Tibial nerve (tissue), 4 donors: ENCODE measurements at regions not wholly inside any gene's neighbourhood (a gene's known extent, or its start where the extent isn't known, plus 50 kb on each side); places are given as distances from the start of the nearest gene placed in this dataset.
"Not testable (repeated sequence)": the region's sequence is repeated elsewhere in the genome, so short reads cannot be mapped to it uniquely, and the experiment has no call there.

ENCODE experiments used
- DNase-seq, 2 donors: peaks; one replicate each; pipeline ENCODE4 v3.0.0-alpha.2; 2019; ENCODE audit warnings: low spot score in 2 of 2
- H3K27ac ChIP-seq, 4 donors: fragments of 200-600 bp; sonication (generic) in 3 of 4; one replicate each; pipeline ENCODE4 v1.5.1; 2017 to 2019; ENCODE audit warnings: mild to moderate bottlenecking in 1 of 4
- H3K27me3 ChIP-seq, 2 donors: fragments of 200-600 bp; sonication (generic) in 1 of 2; one replicate each; pipeline versions ENCODE4 v1.5.1 to v1.6.0; 2017 to 2019
- H3K36me3 ChIP-seq, 3 donors: fragments of 200-600 bp; sonication (generic); one replicate each; pipeline ENCODE4 v1.5.1; 2018 to 2019
- H3K4me1 ChIP-seq, 4 donors: fragments of 200-600 bp; sonication (generic) in 3 of 4; one replicate each; pipeline ENCODE4 v1.5.1; 2017 to 2019
- H3K4me3 ChIP-seq, 4 donors: fragments of 200-600 bp; sonication (generic) in 3 of 4; one replicate each; pipeline ENCODE4 v1.5.1; 2017 to 2019; ENCODE audit warnings: mild to moderate bottlenecking in 1 of 4, moderate library complexity in 1 of 4
- H3K9me3 ChIP-seq, 4 donors: fragments of 200-600 bp; sonication (generic) in 3 of 4; one replicate each; pipeline ENCODE4 v1.5.1; 2017 to 2019
- CTCF ChIP-seq, 5 experiments: fragments of 200-600 bp in 3 of 5; fragments of 450-650 bp in 2 of 5; sonication (generic) in 3 of 5; IDR thresholded peaks; one replicate each; pipeline ENCODE4 v1.5.1; 2016 to 2019; ENCODE audit warnings: antibody characterized with exemption in 5 of 5, mild to moderate bottlenecking in 3 of 5, moderate library complexity in 2 of 5
- EP300 ChIP-seq, 2 donors: sonication (generic); formaldehyde crosslinking; IDR thresholded peaks; one replicate each; pipeline ENCODE4 v1.6.1; 2017; ENCODE audit warnings: antibody characterized with exemption in 2 of 2, mild to moderate bottlenecking in 1 of 2
- POLR2A ChIP-seq, 2 donors: fragments of 450-650 bp; IDR thresholded peaks; one replicate each; pipeline ENCODE4 v1.6.1; 2017; ENCODE audit warnings: antibody characterized with exemption in 2 of 2, mild to moderate bottlenecking in 2 of 2, moderate library complexity in 2 of 2
- WGBS, 2 donors: methylation state at CpG; one replicate each; pipeline ENCODE4 v1.1.5; 2018; 5-methylcytosine and 5-hydroxymethylcytosine counted together

- H3K27me3 ChIP-seq, result no peaks in the 10 kb centered on the region
- TF ChIP-seq POLR2A (IDR thresholded peaks at IDR 0.05) (no peak), EP300 (IDR thresholded peaks at IDR 0.05) (no peak), CTCF (IDR thresholded peaks at IDR 0.05) (no peak)
- H3K9me3 ChIP-seq, result peaks cover 0 to 3% (median 0%) of the 10 kb centered on the region in 4 donors
- 26 to 30% methylated on average over 8 of the region's 8 CpGs for WGBS, 2 donors
- H3K36me3 ChIP-seq, result no peaks in the 10 kb centered on the region
- peaks cover 0 to 7% (median 0%) of the 10 kb centered on the region in 4 donors for H3K4me1 ChIP-seq
- H3K4me3 ChIP-seq, result no peak overlapping the region
- no peak overlapping the region for H3K27ac ChIP-seq
- peak in 1 of 2 donors; percentile 21 for DNase-seq
Observed at GRCh38 chr13:74246487-74246886, 112.3 kb upstream of the KLF12 start.

- no peak overlapping the region for H3K27ac ChIP-seq
- peaks cover 0 to 7% (median 0%) of the 10 kb centered on the region in 4 donors for H3K4me1 ChIP-seq
- WGBS, 2 donors, result 81 to 93% methylated on average over 5 of the region's 5 CpGs
- H3K27me3 ChIP-seq, result no peaks in the 10 kb centered on the region
- no peaks in the 10 kb centered on the region for H3K36me3 ChIP-seq
- TF ChIP-seq CTCF (IDR thresholded peaks at IDR 0.05), result no peak
- no peak for TF ChIP-seq POLR2A (IDR thresholded peaks at IDR 0.05)
- no peak for TF ChIP-seq EP300 (IDR thresholded peaks at IDR 0.05)
- DNase-seq, result no peak
- H3K9me3 ChIP-seq, result peaks cover 0 to 3% (median 0%) of the 10 kb centered on the region in 4 donors
- H3K4me3 ChIP-seq, result no peak overlapping the region
Observed at GRCh38 chr13:74243637-74244526, 109.7 kb upstream of the KLF12 start.

GRCh38 chr13:74241343-74241742 is 107.1 kb upstream of the KLF12 start:
- H3K27me3 ChIP-seq, H3K36me3 ChIP-seq, H3K9me3 ChIP-seq, H3K27ac ChIP-seq, DNase-seq, H3K4me3 ChIP-seq, H3K4me1 ChIP-seq: not testable (repeated sequence)
- WGBS, 2 donors, result 89 to 96% methylated on average over 19 of the region's 19 CpGs

- TF ChIP-seq POLR2A (IDR thresholded peaks at IDR 0.05) (no peak), CTCF (IDR thresholded peaks at IDR 0.05) (no peak), EP300 (IDR thresholded peaks at IDR 0.05) (no peak)
- H3K9me3 ChIP-seq, result no peaks in the 10 kb centered on the region
- no peaks in the 10 kb centered on the region for H3K27me3 ChIP-seq
- no peaks in the 10 kb centered on the region for H3K36me3 ChIP-seq
- DNase-seq, result no peak
- no peak overlapping the region for H3K27ac ChIP-seq
- 89 to 92% methylated on average over 4 of the region's 4 CpGs for WGBS, 2 donors
- no peaks in the 10 kb centered on the region for H3K4me1 ChIP-seq
- no peak overlapping the region for H3K4me3 ChIP-seq
Observed at GRCh38 chr13:74230984-74231501, 96.8 kb upstream of the KLF12 start.

- no peaks in the 10 kb centered on the region for H3K36me3 ChIP-seq
- WGBS, 2 donors, result 75 to 81% methylated on average over 4 of the region's 4 CpGs
- DNase-seq, result no peak
- H3K4me1 ChIP-seq, result no peaks in the 10 kb centered on the region
- no peak overlapping the region for H3K27ac ChIP-seq
- TF ChIP-seq POLR2A (IDR thresholded peaks at IDR 0.05) (no peak), EP300 (IDR thresholded peaks at IDR 0.05) (no peak), CTCF (IDR thresholded peaks at IDR 0.05) (no peak)
- H3K27me3 ChIP-seq, result no peaks in the 10 kb centered on the region
- H3K4me3 ChIP-seq, result no peak overlapping the region
- no peaks in the 10 kb centered on the region for H3K9me3 ChIP-seq
Observed at GRCh38 chr13:74229242-74229641, 95.0 kb upstream of the KLF12 start.
